ENCODE measurements at regions not wholly inside any gene's neighbourhood (a gene's known extent, or its start where the extent isn't known, plus 50 kb on each side); places are given as distances from the start of the nearest gene placed in this dataset.

DNA sequence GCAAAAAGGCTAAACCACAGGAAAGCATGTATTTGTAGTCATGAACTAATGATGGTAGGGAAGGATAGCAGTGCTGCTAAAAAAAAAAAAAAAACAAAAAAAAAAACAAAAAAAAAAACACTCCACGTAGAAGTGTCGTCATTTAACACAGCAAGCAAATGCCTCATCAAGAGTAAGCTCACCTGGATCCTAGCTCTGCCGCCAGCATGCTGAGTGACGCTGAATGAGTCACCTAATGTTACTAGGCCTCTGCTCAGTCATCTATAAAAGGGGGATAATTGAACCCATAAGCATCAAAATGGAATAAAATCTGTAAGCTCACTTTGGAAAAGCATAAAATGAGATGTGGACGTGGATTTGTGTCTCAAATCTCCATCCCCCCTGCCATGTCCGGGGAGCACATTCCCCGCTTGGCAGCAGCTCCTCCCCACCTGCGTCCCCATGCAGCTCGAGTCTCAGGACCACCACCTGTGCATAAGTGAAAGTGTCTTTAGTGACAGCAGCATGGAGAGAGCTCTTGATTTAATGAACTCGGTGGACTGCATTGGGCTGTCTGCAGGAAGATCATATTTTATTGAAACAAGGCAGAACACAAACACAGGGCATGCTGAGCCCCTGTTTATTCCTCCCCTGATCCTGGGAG, 427.5 kb downstream of the LRATD1 start:
- no peaks in the 10 kb centered on the region for H3K9me3 ChIP-seq (replicated peaks; ENCODE audit: control insufficient read depth, insufficient read depth, low read length)
- ChIA-PET POLR2A (no interaction called here), SMC1A (ENCODE audit: uncharacterized antibody, unreplicated experiment) (no interaction called here), RAD21 (ENCODE audit: unreplicated experiment) (no interaction called here), CTCF (interaction anchor here (1.0 kb wide), 1 partner anchor 51 kb away, joined by 3 read pairs; no protein-coding TSS in a partner anchor)
- in situ Hi-C loops (cut with MboI) (no loop called here), intact Hi-C loops (cut with micrococcal nuclease; ENCODE audit: unreplicated experiment) (no loop called here)
- H3K27me3 ChIP-seq (replicated peaks in 1 of 2; ENCODE audit: control insufficient read depth in 2 of 2, insufficient read depth in 2 of 2, low read length in 1 of 2) = no peaks in the 10 kb centered on the region; a peak in 1 of 4 replicates
- H3K4me1 ChIP-seq (ENCODE audit: control insufficient read depth, insufficient read depth, low read length) = no peaks in the 10 kb centered on the region
- no peak overlapping the region for H3K27ac ChIP-seq (ENCODE audit: control insufficient read depth, insufficient read depth)
- H3K4me3 ChIP-seq = no peak overlapping the region
- TF ChIP-seq YY1 (IDR thresholded peaks at IDR 0.05; ENCODE audit: low read depth, low read length) (no peak), CUX1 (IDR thresholded peaks at IDR 0.05; ENCODE audit: insufficient replicate concordance, low read depth, low read length) (no peak)
- FAIRE-seq = no peak
- DNase-seq (ENCODE audit: low read depth, low spot score) = no peak
- no peaks in the 10 kb centered on the region for H4K20me1 ChIP-seq (ENCODE audit: control insufficient read depth, insufficient read depth)
- no peak overlapping the region for H3K9ac ChIP-seq (ENCODE audit: control insufficient read depth, insufficient read depth, low read length)
- no peak for ATAC-seq
- H3K36me3 ChIP-seq (ENCODE audit: control insufficient read depth in 2 of 2, insufficient read depth in 2 of 2, low read length in 1 of 2) = no peaks in the 10 kb centered on the region
- 43% methylated on average over 10 of the region's 10 CpGs for WGBS (ENCODE audit: insufficient coverage, insufficient replicate concordance, low lambda C conversion rate, missing lambda C conversion rate)
- H3K79me2 ChIP-seq (ENCODE audit: control insufficient read depth, insufficient read depth, low read length) = no peaks in the 10 kb centered on the region
- no peak overlapping the region for H3K4me2 ChIP-seq (ENCODE audit: control insufficient read depth, insufficient read depth)
- no TSS peak for BruUV-seq (replicated peaks)
- no peak overlapping the region for H2AFZ ChIP-seq (ENCODE audit: control insufficient read depth, low read depth, low read length)

Data from GM12878 (cell line).